Upper lobe of right lung (tissue), 1 donor: ENCODE measurements at regions not wholly inside any gene's neighbourhood (a gene's known extent, or its start where the extent isn't known, plus 50 kb on each side); places are given as distances from the start of the nearest gene placed in this dataset.

ENCODE experiments used
- ATAC-seq: fragments of 200-7000 bp; cut with Tn5 transposase; one replicate; pipeline ENCODE4 v1.9.1; 2020; ENCODE audit warnings: mild to moderate bottlenecking, moderate library complexity
- DNase-seq: peaks from one replicate; pipeline ENCODE4 v3.0.0-alpha.2; 2020
- H3K27ac ChIP-seq: fragments of 200-600 bp; one replicate; pipeline ENCODE4 v1.8.0; 2022
- H3K27me3 ChIP-seq: fragments of 200-600 bp; one replicate; pipeline ENCODE4 v1.8.0; 2022; ENCODE audit warnings: mild to moderate bottlenecking
- H3K36me3 ChIP-seq: fragments of 200-600 bp; one replicate; pipeline ENCODE4 v1.8.0; 2022
- H3K4me1 ChIP-seq: fragments of 200-600 bp; one replicate; pipeline ENCODE4 v1.8.0; 2022
- H3K4me3 ChIP-seq: fragments of 200-600 bp; one replicate; pipeline ENCODE4 v1.8.0; 2022; ENCODE audit warnings: mild to moderate bottlenecking
- H3K9me3 ChIP-seq: fragments of 200-600 bp; one replicate; pipeline ENCODE4 v1.8.0; 2022
- CTCF ChIP-seq: fragments of 200-600 bp; IDR thresholded peaks from one replicate; pipeline ENCODE4 v1.8.0; 2022; ENCODE audit warnings: antibody characterized with exemption
- intact Hi-C: fragments of 100-400 bp; cut with DNase I; formaldehyde crosslinking; loops from one replicate; pipeline ENCODE4 v1.11.0; 2022
- donor health status: DM: no; HTN: yes; CAD: no; lungs with severe emphysema.

GRCh38 chr2:67954093-67954748, 108.6 kb downstream of the C1D start:
- intact Hi-C loops = no loop called here
- no peaks in the 10 kb centered on the region for H3K4me1 ChIP-seq
- DNase-seq = no peak
- no peak overlapping the region for H3K27ac ChIP-seq
- H3K36me3 ChIP-seq = no peaks in the 10 kb centered on the region
- H3K9me3 ChIP-seq = no peaks in the 10 kb centered on the region
- no peak overlapping the region for H3K4me3 ChIP-seq
- no peak for ATAC-seq
- no peaks in the 10 kb centered on the region for H3K27me3 ChIP-seq
- no peak for TF ChIP-seq CTCF

DNA sequence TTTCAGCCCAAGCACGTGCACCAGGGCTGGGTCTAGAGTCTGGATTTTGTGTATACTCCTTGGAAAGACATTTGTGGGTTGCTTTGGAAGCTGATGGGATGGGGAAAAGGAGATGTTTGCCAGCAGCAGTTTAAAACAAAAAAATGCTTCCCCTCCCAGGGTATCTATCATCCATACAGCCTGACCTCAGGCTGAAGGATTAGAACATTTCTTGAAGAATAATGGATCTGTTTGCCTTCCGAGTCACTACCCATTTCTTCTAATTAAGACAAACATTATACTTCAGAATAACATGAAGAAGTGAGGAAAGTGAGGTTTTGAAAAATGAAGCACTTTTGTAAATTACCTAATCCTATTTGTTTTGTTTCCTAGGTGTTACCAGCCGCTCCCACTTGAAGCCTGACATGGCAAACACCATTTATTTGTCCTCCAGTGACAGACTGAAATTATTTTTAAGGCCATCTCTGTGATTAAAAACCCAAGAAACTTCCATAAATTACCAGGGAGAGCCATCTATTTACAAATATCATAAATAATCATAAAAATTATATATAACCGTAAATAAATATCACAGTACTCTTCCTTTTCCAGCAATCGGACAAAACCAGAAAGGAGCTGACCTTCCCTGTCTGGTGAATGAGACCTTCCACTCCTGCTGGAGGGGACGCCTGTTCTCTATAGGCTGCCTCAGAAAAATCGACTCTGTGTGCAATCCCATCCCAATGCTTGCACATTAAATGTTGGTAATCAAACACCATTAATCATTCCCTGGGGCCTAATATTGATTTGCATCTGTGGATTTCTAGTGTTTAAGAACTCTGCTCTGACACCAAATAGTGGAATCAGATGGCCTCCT, 106.8 kb downstream of the C1D start:
- no peaks in the 10 kb centered on the region for H3K36me3 ChIP-seq
- no peak overlapping the region for H3K4me3 ChIP-seq
- DNase-seq (no peak), ATAC-seq (no peak)
- no peaks in the 10 kb centered on the region for H3K27me3 ChIP-seq
- H3K9me3 ChIP-seq = no peaks in the 10 kb centered on the region
- no peak for TF ChIP-seq CTCF
- intact Hi-C loops = no loop called here
- no peaks in the 10 kb centered on the region for H3K4me1 ChIP-seq
- no peak overlapping the region for H3K27ac ChIP-seq

- no peak for DNase-seq
- Histone ChIP-seq H3K27me3 (no peaks in the 10 kb centered on the region), H3K4me1 (no peaks in the 10 kb centered on the region), H3K4me3 (no peak overlapping the region), H3K9me3 (no peaks in the 10 kb centered on the region), H3K36me3 (no peaks in the 10 kb centered on the region), H3K27ac (no peak overlapping the region)
- TF ChIP-seq CTCF = no peak
- no peak for ATAC-seq
- intact Hi-C loops = no loop called here
Measured at GRCh38 chr2:67965246-67965645, 97.6 kb downstream of the C1D start.

GRCh38 chr2:67970071-67970470, 92.7 kb downstream of the C1D start:
- TF ChIP-seq CTCF = no peak
- Histone ChIP-seq H3K36me3 (no peaks in the 10 kb centered on the region), H3K4me3 (no peak overlapping the region), H3K9me3 (no peaks in the 10 kb centered on the region), H3K27me3 (no peaks in the 10 kb centered on the region), H3K27ac (no peak overlapping the region), H3K4me1 (peaks cover 6% of the 10 kb centered on the region)
- DNase-seq = no peak
- no peak for ATAC-seq
- intact Hi-C loops = no loop called here

DNA sequence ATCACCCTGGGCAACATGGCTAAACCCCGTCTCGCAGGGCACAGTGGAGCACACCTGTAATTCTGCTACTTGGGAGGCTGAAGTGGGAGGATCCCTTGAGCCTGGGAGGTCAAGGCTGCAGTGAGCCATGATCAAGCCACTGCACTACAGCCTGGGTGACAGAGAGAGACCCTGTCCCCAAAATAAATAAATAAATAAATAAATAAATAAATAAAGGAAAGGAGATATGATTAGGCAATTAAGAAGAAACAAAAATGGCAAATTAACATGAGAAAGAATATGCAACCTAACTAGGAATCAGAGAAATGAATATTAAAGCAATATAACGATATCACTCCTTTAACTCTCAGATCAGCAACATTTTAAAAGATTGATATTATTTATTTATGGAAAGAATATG, 92.3 kb downstream of the C1D start:
- no peaks in the 10 kb centered on the region for H3K36me3 ChIP-seq
- no peaks in the 10 kb centered on the region for H3K27me3 ChIP-seq
- no peak for DNase-seq
- H3K4me1 ChIP-seq = peaks cover 6% of the 10 kb centered on the region
- no peak overlapping the region for H3K27ac ChIP-seq
- ATAC-seq = no peak
- intact Hi-C loops = no loop called here
- H3K4me3 ChIP-seq = no peak overlapping the region
- no peaks in the 10 kb centered on the region for H3K9me3 ChIP-seq
- TF ChIP-seq CTCF = no peak
